Hematopoietic multipotent progenitor cell treated with erythropoietin and hydrocortisone succinate and interleukin-3 and kit ligand, for 17 days (in vitro differentiated cells): ENCODE measurements at regions not wholly inside any gene's neighbourhood (a gene's known extent, or its start where the extent isn't known, plus 50 kb on each side); places are given as distances from the start of the nearest gene placed in this dataset.
"Not testable (repeated sequence)": the region's sequence is repeated elsewhere in the genome, so short reads cannot be mapped to it uniquely, and the experiment has no call there.

Source experiments
- DNase-seq: peaks from one replicate; pipeline ENCODE4 v3.0.0-alpha.2; 2015; ENCODE audit warnings: low spot score

DNA sequence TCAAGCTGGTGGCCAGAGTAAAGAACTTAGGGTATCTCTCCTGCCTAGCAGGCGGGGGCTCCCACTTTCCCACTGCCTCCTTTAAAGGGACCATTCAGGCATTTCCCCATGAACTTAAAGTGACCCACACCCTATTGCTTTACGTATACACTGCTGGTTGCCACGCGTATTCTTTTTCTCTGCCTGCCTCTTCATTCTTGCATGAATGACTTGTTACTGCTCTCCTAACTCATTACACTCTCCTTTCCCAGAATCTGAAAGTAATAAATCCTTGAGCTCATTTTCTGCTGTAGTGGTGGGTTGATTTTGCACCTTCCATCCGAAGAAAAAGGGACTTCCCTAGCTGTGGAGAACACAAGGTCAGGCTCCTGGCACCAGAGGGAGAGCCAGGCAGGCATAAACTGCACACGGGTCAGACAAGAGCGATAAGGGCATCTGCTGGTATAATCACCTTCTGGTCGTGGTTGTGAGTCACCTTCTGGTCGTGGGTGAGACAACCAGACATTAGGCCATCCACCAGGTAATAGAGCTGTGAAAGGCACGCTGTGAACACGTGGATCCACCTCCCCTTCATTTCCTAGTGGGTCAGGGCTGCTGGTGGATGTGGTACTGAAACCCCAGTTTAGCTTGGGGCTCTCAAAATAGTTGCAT is 950.3 kb downstream of the SOCS6 start:
- no peak for DNase-seq

DNA sequence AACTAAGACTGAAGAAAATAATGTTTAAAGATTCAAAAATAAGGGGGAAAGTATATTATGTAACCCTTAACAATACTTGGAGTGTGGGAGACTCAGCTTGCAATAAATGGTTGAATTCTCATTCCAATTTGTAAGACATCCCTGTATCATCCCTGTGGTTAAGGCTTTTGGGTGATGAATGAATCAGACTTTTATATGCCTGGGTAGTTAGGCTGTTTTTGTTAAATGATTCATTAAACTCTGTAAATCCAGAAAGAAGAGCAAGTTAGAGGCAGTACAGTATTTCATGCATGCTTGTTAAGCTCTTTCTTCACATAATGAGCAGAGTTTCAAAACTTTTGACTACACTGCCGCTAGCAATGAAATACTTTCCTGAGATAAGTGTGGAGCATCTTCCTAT is 948.8 kb downstream of the SOCS6 start:
- DNase-seq, result no peak

DNA sequence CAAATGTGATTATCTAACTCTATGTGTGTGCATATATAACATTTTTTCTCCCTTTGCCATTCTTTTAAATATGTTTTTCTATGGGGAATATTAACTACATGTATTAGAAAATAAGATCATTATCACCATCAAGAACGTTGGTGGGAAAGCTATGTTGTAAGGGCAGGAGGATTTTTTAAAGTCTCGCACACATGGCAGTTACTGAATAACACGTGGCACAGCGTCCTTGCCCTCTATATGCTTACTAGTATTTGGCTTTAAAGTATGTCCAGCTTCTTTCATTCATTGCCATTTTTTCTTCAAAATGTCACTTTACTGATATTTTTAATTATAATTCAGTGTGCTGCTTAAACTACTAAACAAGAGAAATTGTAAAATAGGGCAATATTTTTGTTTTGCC is 944.3 kb downstream of the SOCS6 start:
- no peak for DNase-seq

DNA sequence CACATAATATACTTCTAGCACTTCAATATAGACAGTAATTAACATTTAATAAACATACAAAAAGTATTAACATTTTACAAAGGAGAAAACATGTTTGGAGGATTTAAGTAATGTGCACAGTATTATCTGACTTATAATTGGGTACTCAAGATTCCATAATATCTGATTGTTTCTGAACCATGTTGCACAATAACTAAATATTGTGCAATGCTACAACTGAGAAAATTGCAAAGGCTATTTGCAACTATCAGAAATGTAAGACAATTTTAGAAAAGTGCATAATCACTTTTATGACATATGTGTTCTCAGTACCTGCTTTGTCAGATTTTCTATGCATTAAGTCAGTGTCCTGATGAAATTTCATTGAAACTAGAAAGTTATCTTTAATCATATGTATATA is 934.6 kb downstream of the SOCS6 start:
- DNase-seq, result no peak

DNA sequence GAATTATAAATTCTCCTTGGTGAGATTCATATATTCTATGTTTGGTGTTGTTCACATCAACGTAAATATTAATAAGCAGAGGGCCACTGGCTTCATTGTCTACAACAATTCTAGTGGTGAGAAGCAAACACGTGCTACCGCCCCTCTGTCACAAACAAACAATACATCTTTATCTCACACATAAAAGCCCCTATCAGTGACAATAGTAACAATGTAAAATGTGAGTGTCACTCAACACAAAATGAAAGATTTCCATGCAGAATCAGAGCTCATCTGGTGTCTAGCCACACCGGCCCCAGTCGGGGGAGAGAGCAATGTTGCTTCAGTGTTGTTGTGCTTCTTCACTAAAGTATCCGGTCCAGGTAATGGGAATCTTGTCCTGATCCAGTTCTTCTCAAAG is 932.6 kb downstream of the SOCS6 start:
- no peak for DNase-seq

DNA sequence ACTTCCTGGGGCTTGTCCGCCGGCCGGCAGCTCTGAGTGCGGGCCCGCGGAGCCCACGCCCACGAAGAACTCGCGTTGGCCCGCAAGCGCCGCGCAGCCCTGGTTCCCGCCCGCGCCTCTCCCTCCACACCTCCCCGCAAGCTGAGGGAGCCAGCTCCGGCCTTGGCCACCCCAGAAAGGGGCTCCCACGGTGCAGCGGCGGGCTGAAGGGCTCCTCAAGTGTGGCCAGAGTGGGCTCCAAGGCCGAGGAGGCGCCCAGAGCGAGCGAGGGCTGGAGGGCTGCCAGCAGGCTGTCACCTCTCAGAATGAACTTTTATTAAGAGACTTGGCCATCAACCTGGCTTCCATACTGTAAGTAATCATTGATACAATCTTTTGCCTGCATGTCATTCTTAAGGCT is 923.9 kb downstream of the SOCS6 start:
- not testable (repeated sequence) for DNase-seq

DNA sequence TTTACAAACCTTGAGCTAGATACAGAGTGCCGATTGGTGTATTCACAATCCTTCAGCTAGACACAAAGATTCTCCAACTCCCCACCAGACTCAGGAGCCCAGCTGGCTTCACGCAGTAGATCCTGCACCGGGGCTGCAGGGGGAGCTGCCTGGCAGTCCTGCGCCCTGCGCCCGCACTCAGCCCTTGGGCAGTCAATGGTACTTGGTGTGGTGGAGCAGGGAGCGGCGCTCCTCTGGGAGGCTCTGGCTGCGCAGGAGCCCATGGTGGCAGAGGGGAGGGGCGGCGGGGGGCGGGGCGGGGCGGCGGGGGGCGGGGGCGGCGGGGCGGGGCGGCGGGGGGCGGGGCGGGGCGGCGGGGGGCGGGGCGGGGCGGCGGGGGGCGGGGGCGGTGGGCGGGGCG is 923.4 kb downstream of the SOCS6 start:
- no peak for DNase-seq

DNA sequence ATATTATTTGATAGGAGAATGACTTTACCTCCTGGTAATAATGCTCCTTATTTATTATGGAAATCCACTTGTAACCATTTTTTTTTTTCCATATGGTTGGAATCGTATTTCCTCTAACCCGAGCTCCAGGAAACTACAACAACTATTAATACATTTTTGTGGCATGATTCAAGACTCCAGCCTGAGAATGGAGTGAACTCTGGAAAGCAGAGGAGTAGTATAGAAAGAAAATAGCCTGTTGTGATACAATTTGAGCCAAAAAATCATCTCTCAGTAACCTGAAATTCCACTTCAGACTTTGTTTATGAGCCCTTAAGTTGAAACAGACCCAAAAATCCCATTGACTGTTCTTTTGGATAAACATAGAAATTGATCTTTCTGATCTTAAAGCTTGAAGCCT is 921.1 kb downstream of the SOCS6 start:
- no peak for DNase-seq

DNA sequence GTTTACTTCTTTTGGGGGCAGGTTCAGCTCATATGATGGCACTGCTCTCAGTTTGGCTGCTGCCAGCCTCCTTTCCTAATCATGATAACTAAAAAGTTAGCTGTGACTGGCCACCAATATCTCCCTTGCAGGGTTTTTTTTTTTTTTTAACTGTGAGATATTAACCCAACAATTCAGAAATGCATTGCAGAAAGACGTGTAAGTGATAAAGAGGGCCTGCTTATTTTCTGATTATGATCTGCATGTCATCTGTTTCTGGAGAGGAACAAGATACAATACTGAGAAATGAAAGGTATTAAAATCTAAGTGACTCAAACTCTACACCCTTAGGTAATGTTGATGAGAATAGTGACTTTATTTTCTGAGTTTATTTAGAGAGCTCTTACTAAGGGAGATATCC is 905.6 kb downstream of the SOCS6 start:
- DNase-seq, result no peak

DNA sequence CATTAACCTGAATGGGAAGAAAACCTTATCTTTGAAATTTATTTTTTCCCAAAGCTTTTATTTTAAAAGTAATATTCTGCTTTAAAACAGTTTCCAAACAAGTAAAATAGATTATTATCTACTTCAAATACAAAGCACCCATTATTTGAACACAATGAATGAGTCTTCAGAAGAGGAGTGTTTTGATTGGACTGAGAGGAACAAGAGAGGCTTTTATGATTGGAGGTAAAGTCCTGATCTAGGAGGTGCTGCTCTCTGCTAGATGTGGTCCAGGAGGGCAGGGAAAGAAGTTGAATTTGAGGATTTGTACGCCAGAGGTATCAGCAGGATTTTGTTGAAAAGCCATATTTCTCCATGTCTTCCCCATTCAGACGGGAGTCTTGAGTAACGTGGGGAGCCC is 900.7 kb downstream of the SOCS6 start:
- DNase-seq, result no peak

DNA sequence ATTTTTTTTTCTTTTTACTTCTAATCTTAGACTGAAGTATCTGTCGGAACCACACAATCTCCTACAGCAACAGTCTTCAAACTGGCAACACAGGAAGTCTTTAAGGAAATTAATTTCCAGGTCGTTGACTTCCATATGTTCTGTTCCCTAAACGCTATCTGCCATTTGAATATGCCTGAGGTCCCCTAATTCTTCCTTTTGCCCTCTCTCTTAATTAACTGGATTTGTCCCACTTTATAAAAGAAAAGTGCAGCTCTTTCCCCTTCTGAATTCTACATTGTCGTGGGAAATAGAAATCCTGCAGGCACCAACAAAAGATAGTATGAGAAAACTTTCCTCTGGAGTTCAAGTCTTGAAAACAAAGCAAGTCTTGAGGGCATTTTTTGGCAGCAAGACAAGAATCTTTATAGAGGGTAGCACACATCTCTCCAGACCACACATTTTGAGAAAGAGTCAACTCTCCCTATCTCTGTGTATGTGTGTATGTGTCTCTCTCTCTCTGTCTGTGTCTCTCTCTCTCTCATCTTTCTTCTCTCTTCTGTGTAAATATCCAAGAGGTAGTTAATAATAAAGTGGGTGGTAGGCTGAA is 879.8 kb downstream of the SOCS6 start:
- DNase-seq, result no peak

DNA sequence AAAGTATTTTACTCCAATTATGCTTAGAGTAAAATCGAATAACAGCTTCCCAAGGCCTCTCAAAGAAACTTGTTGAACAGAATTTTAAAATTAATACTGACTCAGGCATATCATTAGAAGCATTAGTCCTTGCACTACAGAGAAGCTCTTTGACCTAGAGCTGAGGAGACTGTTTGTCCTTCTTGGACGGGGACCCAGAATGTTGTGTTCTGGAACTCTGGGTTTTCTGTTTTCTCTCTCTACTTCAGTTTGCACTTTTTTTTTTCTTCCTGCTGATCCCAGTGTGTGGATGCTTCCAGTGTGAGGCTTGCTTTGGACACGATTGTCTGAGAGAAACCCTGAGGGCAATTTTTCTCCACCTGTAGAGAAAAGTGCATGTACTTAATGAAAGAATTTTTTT is 847.6 kb downstream of the SOCS6 start:
- DNase-seq, result no peak

DNA sequence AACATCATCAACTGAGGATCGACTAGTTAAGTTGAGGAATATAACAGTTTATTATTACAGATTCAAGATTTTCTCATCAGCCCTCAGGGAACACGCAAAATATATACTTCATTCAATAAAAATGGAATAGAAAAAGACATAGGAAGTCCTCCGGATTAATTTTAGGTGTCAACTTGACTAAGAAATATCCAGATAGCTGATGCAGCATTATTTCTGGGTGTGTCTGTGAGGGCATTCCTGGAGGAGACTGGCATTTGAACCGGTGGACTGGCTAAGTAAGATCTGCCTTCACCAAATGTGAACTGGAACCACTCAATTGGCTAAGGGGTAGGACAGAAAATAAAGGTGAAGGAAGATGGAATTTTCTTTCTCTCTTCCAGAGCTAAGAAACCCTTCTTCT is 845.3 kb downstream of the SOCS6 start:
- no peak for DNase-seq

DNA sequence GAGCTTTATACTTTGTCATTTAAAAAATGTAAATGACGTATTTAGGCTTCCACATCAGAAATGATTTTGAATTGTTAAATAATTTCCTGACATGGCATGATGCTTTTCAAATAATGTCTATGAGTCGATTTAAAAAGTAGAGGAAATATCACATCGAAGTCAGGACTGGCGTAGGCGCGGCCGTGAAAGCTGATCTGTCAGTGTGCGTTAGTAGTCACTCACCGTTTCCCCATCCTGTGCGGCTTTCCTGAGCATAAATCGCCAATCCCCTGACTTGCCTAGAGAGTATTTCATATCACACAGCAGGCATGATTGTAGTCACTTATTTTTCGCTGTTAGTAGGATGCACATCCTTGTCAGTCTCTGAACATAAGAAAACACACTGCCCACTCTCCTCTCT is 843.1 kb downstream of the SOCS6 start:
- no peak for DNase-seq

DNA sequence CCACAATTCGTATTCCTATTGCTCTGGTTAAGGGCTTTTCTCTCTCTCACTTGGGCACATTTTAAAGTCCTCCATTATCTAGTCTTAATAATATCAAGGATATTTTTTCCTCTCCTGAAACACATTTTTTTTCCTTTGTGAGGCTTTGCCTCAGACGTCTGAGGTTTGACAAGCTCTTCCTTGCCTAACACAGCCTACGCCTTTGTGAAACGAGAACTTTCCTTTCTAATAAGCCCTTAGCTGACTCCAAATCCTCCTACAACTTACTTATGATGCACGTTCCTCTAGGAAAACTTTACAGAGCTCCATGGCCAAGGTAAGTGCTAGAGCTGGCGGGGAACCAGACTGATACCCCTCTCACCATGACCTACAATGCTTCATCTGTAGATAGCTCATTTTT is 841.5 kb downstream of the SOCS6 start:
- no peak for DNase-seq

DNA sequence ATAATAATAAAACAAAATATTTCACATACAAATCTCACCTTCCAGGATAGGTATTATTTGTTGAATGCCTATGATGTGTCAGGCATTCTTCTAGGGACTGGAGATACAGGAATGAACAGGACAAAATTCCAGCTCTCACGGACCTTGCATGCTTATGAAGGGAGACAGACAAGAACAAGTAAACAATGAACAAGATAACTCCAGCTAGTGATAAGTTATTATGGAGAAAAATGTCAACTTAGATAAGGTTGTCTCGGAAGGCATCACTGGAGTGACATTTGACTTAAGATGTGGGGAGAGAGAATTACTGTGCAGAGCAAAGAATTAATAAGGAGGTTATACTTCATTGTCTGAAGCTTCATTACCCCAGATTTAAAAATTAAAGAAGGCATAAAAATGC is 836.7 kb downstream of the SOCS6 start:
- DNase-seq, result no peak

DNA sequence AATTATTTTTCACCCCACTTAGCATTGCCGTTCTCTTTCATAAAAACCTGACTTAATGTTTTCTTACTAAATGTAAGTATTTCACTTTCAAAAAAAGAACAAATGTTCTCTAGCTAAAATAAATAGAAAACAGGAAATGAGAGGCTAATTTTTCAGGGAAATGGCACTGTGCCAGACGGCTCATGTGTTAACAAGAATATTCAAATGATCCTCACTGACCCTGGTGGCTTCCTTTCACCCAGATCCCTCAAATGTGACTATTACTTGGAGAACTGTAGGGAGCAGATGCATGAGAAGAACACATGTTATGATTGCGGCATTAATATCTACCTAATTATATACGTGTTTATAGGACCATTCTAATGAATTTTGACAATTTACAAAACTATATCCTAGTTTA is 827.7 kb downstream of the SOCS6 start:
- no peak for DNase-seq

DNA sequence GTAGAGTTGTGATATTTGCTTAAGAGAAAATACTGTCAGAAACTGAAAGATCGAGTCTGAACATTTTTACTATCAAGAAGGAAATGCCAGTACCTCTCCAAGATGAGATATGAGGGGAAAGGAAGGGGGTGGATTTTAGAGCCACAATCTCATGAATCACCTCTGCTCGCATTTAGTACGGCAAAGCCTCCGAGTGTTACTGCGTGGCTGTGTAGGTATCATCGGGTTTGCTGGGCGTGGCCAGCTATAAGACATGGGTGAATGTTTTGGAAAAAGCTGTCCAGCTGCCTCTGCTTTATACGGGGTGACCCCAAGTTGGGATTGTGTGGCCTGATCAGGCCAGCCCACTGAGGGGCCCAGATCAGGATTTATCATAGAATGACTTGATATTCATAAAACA is 826.4 kb downstream of the SOCS6 start:
- DNase-seq, result no peak

DNA sequence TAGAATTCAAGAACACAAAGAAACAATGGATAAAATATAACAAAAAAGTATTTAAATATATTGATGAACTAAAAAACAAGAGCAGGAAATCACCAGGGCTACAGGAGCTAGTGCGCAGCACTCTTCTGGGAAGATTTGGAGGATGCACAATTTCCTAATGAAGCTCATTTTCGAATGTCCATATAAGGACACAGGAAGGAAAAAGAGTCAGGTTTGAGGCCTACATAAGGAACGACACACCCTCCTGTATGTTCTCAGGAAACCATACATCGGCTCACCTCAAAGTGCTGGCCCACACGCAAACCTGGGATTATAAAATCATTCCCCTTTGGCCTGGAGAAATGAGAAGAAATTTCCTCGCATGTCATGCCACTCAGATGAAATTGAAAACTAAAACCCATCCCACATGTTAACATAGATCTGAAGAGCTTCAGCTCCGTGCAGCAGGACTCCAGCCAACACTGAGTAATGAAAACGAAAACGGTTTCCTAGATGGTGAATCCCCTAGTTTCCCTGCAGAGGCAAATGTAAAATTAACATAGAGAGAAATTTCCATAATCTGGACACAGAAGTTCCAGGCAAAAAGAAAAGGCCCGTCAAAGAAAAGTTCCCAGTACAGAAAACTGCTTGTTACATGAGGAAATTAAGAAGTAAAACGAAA is 825.8 kb downstream of the SOCS6 start:
- no peak for DNase-seq

DNA sequence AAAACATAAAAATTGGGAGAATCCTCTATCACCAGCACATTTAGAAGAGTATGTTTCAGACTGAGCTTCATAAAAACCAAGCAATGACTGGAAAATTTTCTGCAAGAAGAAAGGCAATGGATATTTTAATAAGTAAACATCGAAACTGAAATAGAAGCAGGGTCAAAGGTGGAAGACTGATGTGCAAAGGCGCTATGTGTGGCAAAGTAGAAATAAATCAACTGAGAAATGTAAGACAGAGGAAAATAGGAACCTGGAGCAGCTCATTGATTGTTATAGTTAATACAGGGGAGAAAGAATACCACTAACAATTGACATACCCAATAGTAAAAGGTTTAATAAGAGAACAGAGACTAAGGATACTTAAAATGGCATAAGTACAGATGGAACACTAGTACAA is 818.4 kb downstream of the SOCS6 start:
- no peak for DNase-seq

DNA sequence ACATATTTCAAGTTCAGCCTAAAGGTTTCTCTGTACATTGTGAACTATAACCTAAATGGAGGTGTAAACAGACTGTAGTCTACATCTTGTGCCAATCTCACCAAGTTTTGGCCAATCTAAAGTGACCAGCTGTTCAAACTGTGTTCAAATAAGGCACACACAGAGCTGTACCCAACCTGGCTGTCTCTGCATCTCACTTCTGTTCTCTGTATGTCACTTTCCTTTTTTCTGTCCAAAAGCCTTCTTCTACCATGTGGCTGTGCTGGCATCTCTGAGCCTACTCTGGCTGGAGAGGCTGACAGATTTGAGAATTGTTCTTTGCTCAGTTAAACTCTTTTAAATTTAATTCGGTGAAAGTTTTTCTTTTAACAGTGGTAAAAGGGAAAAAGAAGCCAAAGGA is 817.9 kb downstream of the SOCS6 start:
- DNase-seq, result no peak

DNA sequence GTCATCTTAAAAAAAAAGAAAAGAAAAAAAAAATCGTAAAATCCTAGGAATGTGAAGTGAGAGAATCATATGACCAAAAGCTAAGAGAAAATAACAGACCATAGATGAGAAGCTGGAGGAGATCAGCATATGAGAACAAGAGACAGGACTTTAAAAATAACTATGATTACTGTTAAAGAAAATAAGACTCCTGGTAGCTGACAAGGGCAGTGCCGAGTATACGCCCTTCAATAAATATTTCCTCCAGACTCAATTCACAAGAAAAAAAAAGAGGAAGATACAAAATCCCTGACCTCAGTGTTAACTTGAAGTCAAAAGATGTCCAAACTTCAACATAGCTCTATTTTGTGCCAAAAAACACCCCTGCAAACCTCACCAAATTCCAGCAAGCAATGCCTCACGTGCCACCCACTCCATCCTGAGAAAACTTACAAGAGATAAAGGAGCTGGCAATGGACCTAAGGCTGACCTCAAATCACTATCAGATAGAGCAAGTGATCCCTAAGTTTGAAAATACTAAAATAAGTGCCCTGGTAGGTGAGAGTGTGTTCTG is 817.2 kb downstream of the SOCS6 start:
- DNase-seq, result no peak

DNA sequence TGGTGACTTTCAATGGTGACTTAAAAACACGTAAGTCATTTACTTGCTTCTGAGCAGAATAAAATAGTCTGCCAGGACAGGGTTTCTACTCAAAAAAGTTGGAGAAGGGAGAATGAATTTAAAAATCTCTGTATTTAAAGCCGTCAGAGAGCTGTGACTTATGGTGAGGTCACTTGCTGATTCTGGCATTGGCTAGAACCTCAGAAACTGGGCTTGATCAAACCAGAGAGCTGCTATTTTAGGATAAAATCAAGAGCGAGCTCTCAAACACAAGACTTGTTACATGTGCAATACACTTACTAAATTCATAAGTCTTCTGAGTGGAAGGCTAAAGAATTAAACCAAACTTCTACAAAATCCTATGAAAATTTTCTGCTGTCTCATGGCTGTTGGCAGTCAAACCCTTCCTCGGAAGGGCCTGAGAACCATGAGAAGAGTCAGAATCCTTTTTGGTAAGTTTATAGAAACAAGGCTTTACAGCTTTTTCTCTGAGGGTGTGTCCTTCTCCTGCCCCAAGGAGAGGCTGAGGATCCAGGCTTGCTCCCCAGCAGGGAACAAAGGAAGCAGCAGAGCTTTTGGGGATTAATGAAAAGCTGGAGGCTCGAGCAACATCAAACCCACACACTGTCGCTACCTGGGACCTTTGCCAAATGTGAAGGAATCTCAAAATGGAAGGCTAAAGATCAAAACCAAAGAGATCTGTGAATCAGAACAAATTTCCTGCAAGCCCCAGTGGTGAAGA is 816.4 kb downstream of the SOCS6 start:
- no peak for DNase-seq
